Esophagus (tissue), 2 donors: ENCODE measurements at regions not wholly inside any gene's neighbourhood (a gene's known extent, or its start where the extent isn't known, plus 50 kb on each side); places are given as distances from the start of the nearest gene placed in this dataset.

Experiments
- H3K27ac ChIP-seq, 2 donors: one replicate each; pipeline ENCODE4 v1.5.1; 2013; ENCODE audit warnings: low read depth in 2 of 2, mild to moderate bottlenecking in 2 of 2, inconsistent platforms in 1 of 2, low read length in 1 of 2, moderate library complexity in 1 of 2
- H3K27me3 ChIP-seq, 2 donors: one replicate each; pipeline ENCODE4 v1.6.1; 2013; ENCODE audit warnings: low read length in 2 of 2, control low read depth in 1 of 2, mild to moderate bottlenecking in 1 of 2; ENCODE audit not compliant: insufficient read depth in 2 of 2, control insufficient read depth in 1 of 2
- H3K36me3 ChIP-seq, 2 donors: one replicate each; pipeline ENCODE4 v1.6.1; 2013; ENCODE audit warnings: low read length in 1 of 2; ENCODE audit not compliant: control insufficient read depth in 2 of 2, insufficient read depth in 2 of 2
- H3K4me1 ChIP-seq, 2 donors: one replicate each; pipeline ENCODE4 v1.6.1; 2013; ENCODE audit warnings: low read length in 1 of 2; ENCODE audit not compliant: control insufficient read depth in 2 of 2, insufficient read depth in 2 of 2
- H3K4me3 ChIP-seq, 2 donors: one replicate each; pipeline ENCODE4 v1.5.1; 2013; ENCODE audit warnings: low read length in 2 of 2, mild to moderate bottlenecking in 2 of 2, low read depth in 1 of 2, moderate library complexity in 1 of 2
- H3K9me3 ChIP-seq, 2 donors: one replicate each; pipeline ENCODE4 v1.6.1; 2013; ENCODE audit warnings: mild to moderate bottlenecking in 2 of 2, low read depth in 1 of 2, low read length in 1 of 2, moderate library complexity in 1 of 2; ENCODE audit not compliant: control insufficient read depth in 2 of 2, insufficient read depth in 1 of 2
- WGBS, 2 donors: extraction: QIAGEN DNeasy Blood & Tissue Kit; methylation state at CpG; one replicate each; pipeline ENCODE4 v1.1.7; 2013; 5-methylcytosine and 5-hydroxymethylcytosine counted together
- donor health status: healthy with polysubstance abuse.
- donor health status: Bipolar disorder and iron deficiency.

- 89 to 92% methylated on average over 1 of the region's 1 CpG for WGBS, 2 donors
Measured at GRCh38 chr11:33567004-33567403, 133.6 kb downstream of the C11orf91 start.

GRCh38 chr11:33564856-33565453 lies 135.7 kb downstream of the C11orf91 start:
- H3K4me1 ChIP-seq, result no peaks in the 10 kb centered on the region
- no peak overlapping the region for H3K27ac ChIP-seq
- 82 to 88% methylated on average over 7 of the region's 7 CpGs for WGBS, 2 donors
- no peaks in the 10 kb centered on the region for H3K36me3 ChIP-seq
- no peak overlapping the region for H3K4me3 ChIP-seq
- H3K27me3 ChIP-seq, result no peaks in the 10 kb centered on the region
- H3K9me3 ChIP-seq, result no peaks in the 10 kb centered on the region

More at GRCh38 chr11:33567004-33567403, 133.6 kb downstream of the C11orf91 start:
- H3K4me3 ChIP-seq, result no peak overlapping the region
- no peaks in the 10 kb centered on the region for H3K4me1 ChIP-seq
- no peaks in the 10 kb centered on the region for H3K27me3 ChIP-seq
- H3K27ac ChIP-seq, result no peak overlapping the region
- no peaks in the 10 kb centered on the region for H3K9me3 ChIP-seq
- H3K36me3 ChIP-seq, result no peaks in the 10 kb centered on the region

- no peak overlapping the region for H3K4me3 ChIP-seq
- no peaks in the 10 kb centered on the region for H3K27me3 ChIP-seq
- no peaks in the 10 kb centered on the region for H3K4me1 ChIP-seq
Measured at GRCh38 chr11:33560729-33561128, 139.9 kb downstream of the C11orf91 start.

GRCh38 chr11:33559567-33559966 lies 141.1 kb downstream of the C11orf91 start:
- H3K4me1 ChIP-seq, result no peaks in the 10 kb centered on the region
- no peak overlapping the region for H3K27ac ChIP-seq
- H3K36me3 ChIP-seq, result no peaks in the 10 kb centered on the region
- WGBS, 2 donors, result 64 to 70% methylated on average over 11 of the region's 11 CpGs
- no peaks in the 10 kb centered on the region for H3K9me3 ChIP-seq
- H3K27me3 ChIP-seq, result no peaks in the 10 kb centered on the region
- no peak overlapping the region for H3K4me3 ChIP-seq

More at GRCh38 chr11:33560729-33561128, 139.9 kb downstream of the C11orf91 start:
- Histone ChIP-seq H3K27ac (no peak overlapping the region), H3K9me3 (no peaks in the 10 kb centered on the region), H3K36me3 (no peaks in the 10 kb centered on the region)
- WGBS, 2 donors, result 60 to 63% methylated on average over 4 of the region's 4 CpGs

GRCh38 chr11:33558097-33558496 lies 142.5 kb downstream of the C11orf91 start:
- H3K36me3 ChIP-seq, result no peaks in the 10 kb centered on the region
- no peak overlapping the region for H3K27ac ChIP-seq
- 76 to 88% methylated on average over 7 of the region's 7 CpGs for WGBS, 2 donors
- H3K27me3 ChIP-seq, result no peaks in the 10 kb centered on the region
- H3K4me1 ChIP-seq, result no peaks in the 10 kb centered on the region
- no peak overlapping the region for H3K4me3 ChIP-seq
- H3K9me3 ChIP-seq, result no peaks in the 10 kb centered on the region

GRCh38 chr11:33557201-33557600 lies 143.4 kb downstream of the C11orf91 start:
- Histone ChIP-seq H3K36me3 (no peaks in the 10 kb centered on the region), H3K9me3 (no peaks in the 10 kb centered on the region), H3K4me3 (no peak overlapping the region), H3K27me3 (no peaks in the 10 kb centered on the region), H3K27ac (no peak overlapping the region), H3K4me1 (no peaks in the 10 kb centered on the region)
- WGBS, 2 donors, result 10 to 46% methylated on average over 1 of the region's 1 CpG

GRCh38 chr11:33554219-33554618 lies 146.4 kb downstream of the C11orf91 start:
- Histone ChIP-seq H3K4me3 (no peak overlapping the region), H3K9me3 (no peaks in the 10 kb centered on the region), H3K27ac (no peak overlapping the region), H3K36me3 (no peaks in the 10 kb centered on the region), H3K4me1 (no peaks in the 10 kb centered on the region), H3K27me3 (no peaks in the 10 kb centered on the region)
- WGBS, 2 donors, result 87 to 89% methylated on average over 7 of the region's 7 CpGs

GRCh38 chr11:33553486-33553885 lies 147.1 kb downstream of the C11orf91 start:
- no peaks in the 10 kb centered on the region for H3K4me1 ChIP-seq
- no peaks in the 10 kb centered on the region for H3K27me3 ChIP-seq
- 40 to 41% methylated on average over 1 of the region's 1 CpG for WGBS, 2 donors
- no peaks in the 10 kb centered on the region for H3K9me3 ChIP-seq
- H3K36me3 ChIP-seq, result no peaks in the 10 kb centered on the region
- no peak overlapping the region for H3K4me3 ChIP-seq
- no peak overlapping the region for H3K27ac ChIP-seq

- H3K9me3 ChIP-seq, result no peaks in the 10 kb centered on the region
- WGBS, 2 donors, result 86% methylated on average over 3 of the region's 3 CpGs
- H3K4me3 ChIP-seq, result no peak overlapping the region
- H3K4me1 ChIP-seq, result no peaks in the 10 kb centered on the region
- no peak overlapping the region for H3K27ac ChIP-seq
- H3K36me3 ChIP-seq, result no peaks in the 10 kb centered on the region
- no peaks in the 10 kb centered on the region for H3K27me3 ChIP-seq
Measured at GRCh38 chr11:33552756-33553155, 147.9 kb downstream of the C11orf91 start.

GRCh38 chr11:33551051-33551450 lies 149.6 kb downstream of the C11orf91 start:
- Histone ChIP-seq H3K27ac (no peak overlapping the region), H3K9me3 (no peaks in the 10 kb centered on the region), H3K4me1 (no peaks in the 10 kb centered on the region), H3K27me3 (no peaks in the 10 kb centered on the region), H3K36me3 (no peaks in the 10 kb centered on the region), H3K4me3 (no peak overlapping the region)
- WGBS, 2 donors, result 81% methylated on average over 3 of the region's 3 CpGs
